Parathyroid adenoma (tissue), 2 donors: ENCODE measurements at regions not wholly inside any gene's neighbourhood (a gene's known extent, or its start where the extent isn't known, plus 50 kb on each side); places are given as distances from the start of the nearest gene placed in this dataset.
A peak's percentile ranks its signal among the peaks of the same experiment; 100 is the strongest.

Experiments used
- H2AFZ ChIP-seq: fragments of 300-600 bp; sonication (generic); one replicate; pipeline ENCODE4 v1.7.0; 2017; ENCODE audit warnings: antibody characterized with exemption, mild to moderate bottlenecking
- H3K27ac ChIP-seq: fragments of 300-600 bp; sonication (generic); one replicate; pipeline ENCODE4 v1.7.0; 2017
- H3K27me3 ChIP-seq: fragments of 300-600 bp; sonication (generic); one replicate; pipeline ENCODE4 v1.7.0; 2017; ENCODE audit warnings: low read length; ENCODE audit not compliant: control insufficient read depth, insufficient read depth
- H3K36me3 ChIP-seq: fragments of 300-600 bp; sonication (generic); one replicate; pipeline ENCODE4 v1.7.0; 2017; ENCODE audit warnings: low read length; ENCODE audit not compliant: control insufficient read depth, insufficient read depth
- H3K4me1 ChIP-seq: fragments of 300-600 bp; sonication (generic); one replicate; pipeline ENCODE4 v1.7.0; 2017; ENCODE audit warnings: control low read depth
- H3K4me2 ChIP-seq: fragments of 300-600 bp; sonication (generic); one replicate; pipeline ENCODE4 v1.7.0; 2017; ENCODE audit warnings: low read length
- H3K4me3 ChIP-seq: fragments of 300-600 bp; sonication (generic); one replicate; pipeline ENCODE4 v1.7.0; 2017; ENCODE audit warnings: low read depth, low read length
- H3K79me2 ChIP-seq: fragments of 300-600 bp; sonication (generic); one replicate; pipeline ENCODE4 v1.7.0; 2017; ENCODE audit warnings: control low read depth
- H3K9ac ChIP-seq: fragments of 300-600 bp; sonication (generic); one replicate; pipeline ENCODE4 v1.7.0; 2017; ENCODE audit warnings: mild to moderate bottlenecking
- H3K9me3 ChIP-seq: fragments of 300-600 bp; sonication (generic); one replicate; pipeline ENCODE4 v1.7.0; 2017; ENCODE audit warnings: low read length; ENCODE audit not compliant: control insufficient read depth
- CTCF ChIP-seq: fragments of 300-600 bp; sonication (generic); IDR thresholded peaks from one replicate; pipeline ENCODE4 v1.7.0; 2017; ENCODE audit warnings: antibody characterized with exemption, mild to moderate bottlenecking
- donor health status: primary hyperparathyroidism.

GRCh38 chr12:29844667-29845066 lies 60.9 kb upstream of the TMTC1 start:
- H3K4me1 ChIP-seq, result no peaks in the 10 kb centered on the region
- no peak overlapping the region for H3K4me3 ChIP-seq
- H2AFZ ChIP-seq, result no peak overlapping the region
- H3K36me3 ChIP-seq, result no peaks in the 10 kb centered on the region
- no peak overlapping the region for H3K27ac ChIP-seq
- H3K4me2 ChIP-seq, result no peak overlapping the region
- no peak for TF ChIP-seq CTCF
- no peaks in the 10 kb centered on the region for H3K27me3 ChIP-seq
- no peak overlapping the region for H3K9ac ChIP-seq
- H3K79me2 ChIP-seq, result no peaks in the 10 kb centered on the region
- no peaks in the 10 kb centered on the region for H3K9me3 ChIP-seq

GRCh38 chr12:29843036-29843435 lies 59.3 kb upstream of the TMTC1 start:
- H3K27ac ChIP-seq, result no peak overlapping the region
- H3K4me3 ChIP-seq, result no peak overlapping the region
- no peak overlapping the region for H3K9ac ChIP-seq
- H3K9me3 ChIP-seq, result no peaks in the 10 kb centered on the region
- H3K79me2 ChIP-seq, result no peaks in the 10 kb centered on the region
- no peak overlapping the region for H3K4me2 ChIP-seq
- H3K4me1 ChIP-seq, result no peaks in the 10 kb centered on the region
- no peaks in the 10 kb centered on the region for H3K36me3 ChIP-seq
- no peak for TF ChIP-seq CTCF
- H3K27me3 ChIP-seq, result no peaks in the 10 kb centered on the region
- H2AFZ ChIP-seq, result peak overlapping the region; percentile 5

GRCh38 chr12:29838768-29839167 lies 55.0 kb upstream of the TMTC1 start:
- Histone ChIP-seq H3K79me2 (no peaks in the 10 kb centered on the region), H3K4me1 (no peaks in the 10 kb centered on the region), H3K36me3 (no peaks in the 10 kb centered on the region), H3K27ac (no peak overlapping the region), H3K27me3 (no peaks in the 10 kb centered on the region), H3K4me2 (no peak overlapping the region), H3K9ac (no peak overlapping the region), H3K9me3 (no peaks in the 10 kb centered on the region), H3K4me3 (no peak overlapping the region), H2AFZ (no peak overlapping the region)
- TF ChIP-seq CTCF, result no peak
